PC-3 (cell line): ENCODE measurements at regions not wholly inside any gene's neighbourhood (a gene's known extent, or its start where the extent isn't known, plus 50 kb on each side); places are given as distances from the start of the nearest gene placed in this dataset.

Experiments
- ATAC-seq: fragments of 200-7000 bp; cut with Tn5 transposase; 2 replicates; pipeline ENCODE4 v1.9.1; 2020; ENCODE audit warnings: mild to moderate bottlenecking, moderate library complexity
- BruUV-seq: library from RNA; stranded (reverse); fragments of 400-500 nt; replicated peaks from 2 replicates; lab custom pipeline; 2021; lab: Mats Ljungman, UMichigan
- CTCF ChIA-PET: fragments of 300-600 bp; sonication (Branson Sonifier 250); formaldehyde crosslinking; loops from one replicate; lab custom pipeline; 2022; ENCODE audit warnings: antibody characterized with exemption; lab: Charles Lee
- POLR2A ChIA-PET: fragments of 300-600 bp; sonication (Branson Sonifier 250); formaldehyde crosslinking; loops from one replicate; lab custom pipeline; 2022; ENCODE audit warnings: antibody characterized with exemption; ENCODE audit not compliant: unreplicated experiment; lab: Charles Lee
- DNase-seq: peaks from one replicate; pipeline ENCODE4 v3.0.0-alpha.2; 2015
- H2AFZ ChIP-seq: fragments of 300-600 bp; sonication (generic); 2 replicates; pipeline ENCODE4 v1.6.0; 2016; ENCODE audit warnings: antibody characterized with exemption, low read length
- H3F3A ChIP-seq: fragments of 300-600 bp; sonication (generic); one replicate; pipeline ENCODE4 v1.6.0; 2017; ENCODE audit warnings: antibody characterized with exemption, low read length, control low read depth, mild to moderate bottlenecking; ENCODE audit not compliant: unreplicated experiment
- H3K27ac ChIP-seq: fragments of 300-600 bp; sonication (generic); 2 replicates; pipeline ENCODE4 v1.5.1; 2016; ENCODE audit warnings: mild to moderate bottlenecking, low read length
- H3K27me3 ChIP-seq: fragments of 300-600 bp; sonication (generic); 2 replicates; pipeline ENCODE4 v1.6.1; 2016; ENCODE audit warnings: low read length, mixed read lengths
- H3K36me3 ChIP-seq: fragments of 300-600 bp; sonication (generic); 2 replicates; pipeline ENCODE4 v1.6.1; 2016; ENCODE audit warnings: low read depth, mixed run types, low read length, mixed read lengths
- H3K4me1 ChIP-seq: fragments of 300-600 bp; sonication (generic); 2 replicates; pipeline ENCODE4 v1.5.1; 2016; ENCODE audit warnings: low read length; ENCODE audit not compliant: insufficient read depth
- H3K4me2 ChIP-seq: fragments of 300-600 bp; sonication (generic); 2 replicates; pipeline ENCODE4 v1.6.0; 2016; ENCODE audit warnings: low read length
- H3K4me3 ChIP-seq: fragments of 300-600 bp; sonication (generic); 2 replicates; pipeline ENCODE4 v1.5.1; 2016; ENCODE audit warnings: mild to moderate bottlenecking, low read length, mixed read lengths
- H3K79me2 ChIP-seq: fragments of 300-600 bp; sonication (generic); 2 replicates; pipeline ENCODE4 v1.6.1; 2017; ENCODE audit warnings: low read length, mixed read lengths
- H3K9ac ChIP-seq: fragments of 300-600 bp; sonication (generic); 2 replicates; pipeline ENCODE4 v1.6.0; 2016; ENCODE audit warnings: mild to moderate bottlenecking, low read length
- H3K9me2 ChIP-seq: fragments of 300-600 bp; sonication (generic); replicated peaks from 2 replicates; pipeline ENCODE4 v1.6.1; 2016; ENCODE audit warnings: mixed run types, low read length, mixed read lengths
- H3K9me3 ChIP-seq: fragments of 300-600 bp; sonication (generic); 2 replicates; pipeline ENCODE4 v1.6.1; 2016; ENCODE audit warnings: low read length, mixed read lengths
- H4K20me1 ChIP-seq: fragments of 300-600 bp; sonication (generic); 2 replicates; pipeline ENCODE4 v1.6.1; 2016; ENCODE audit warnings: low read length, mixed read lengths
- EZH2 ChIP-seq: fragments of 300-600 bp; sonication (generic); IDR thresholded peaks from one replicate; pipeline ENCODE4 v1.6.1; 2017; ENCODE audit warnings: antibody characterized with exemption, mild to moderate bottlenecking, low read length; ENCODE audit not compliant: unreplicated experiment
- EZH2phosphoT487 ChIP-seq: fragments of 300-600 bp; sonication (generic); IDR thresholded peaks from 2 replicates; pipeline ENCODE4 v1.6.1; 2018; ENCODE audit warnings: mild to moderate bottlenecking, antibody characterized with exemption, low read length, borderline replicate concordance
- intact Hi-C: fragments of 100-400 bp; cut with micrococcal nuclease; formaldehyde crosslinking; loops from 2 replicates; pipeline ENCODE4 v1.9.0; 2023
- TF ChIP-seq, protein P1 (sequence below): fragments of 300-600 bp; sonication (generic); conservative IDR thresholded peaks from 2 replicates; pipeline ENCODE4 v1.5.1; 2017; ENCODE audit warnings: antibody characterized with exemption, low read depth, mild to moderate bottlenecking, low read length

DNA sequence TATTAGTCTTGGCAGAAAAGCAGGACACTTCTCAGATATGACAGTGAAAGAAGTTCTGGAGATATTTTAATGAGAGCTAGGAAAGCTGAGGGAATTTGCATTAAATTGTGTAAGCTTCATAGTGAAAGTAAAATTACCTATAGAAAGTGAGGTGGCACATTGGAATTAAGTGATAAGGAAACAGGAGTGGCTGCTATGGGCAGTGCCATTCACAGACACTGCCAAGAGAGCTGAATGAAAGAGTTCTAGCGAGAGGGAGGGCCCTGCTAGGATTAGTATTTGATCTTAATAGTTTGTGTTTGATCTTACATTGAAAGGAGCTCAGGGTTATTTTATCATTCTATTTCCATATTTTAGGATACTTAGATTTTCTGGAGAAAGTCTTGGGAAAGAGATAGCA, 351.9 kb downstream of the DDX10 start:
- H3K79me2 ChIP-seq: no peaks in the 10 kb centered on the region
- intact Hi-C loops: no loop called here
- DNase-seq (no peak), ATAC-seq (no peak)
- no peaks in the 10 kb centered on the region for H3F3A ChIP-seq
- H3K9me2 ChIP-seq: peaks cover 9% of the 10 kb centered on the region; the same call in 1 of the 2 replicates
- H4K20me1 ChIP-seq: no peaks in the 10 kb centered on the region
- no peaks in the 10 kb centered on the region for H3K36me3 ChIP-seq
- H2AFZ ChIP-seq: no peak overlapping the region
- H3K4me1 ChIP-seq: peaks cover 17% of the 10 kb centered on the region
- POLR2A ChIA-PET: no interaction called here
- no peak overlapping the region for H3K27ac ChIP-seq
- no peaks in the 10 kb centered on the region for H3K9me3 ChIP-seq
- CTCF ChIA-PET: no interaction called here
- no peak overlapping the region for H3K4me3 ChIP-seq
- TF ChIP-seq EZH2 (no peak), EZH2phosphoT487 (no peak)
- TF ChIP-seq, protein P1, sequence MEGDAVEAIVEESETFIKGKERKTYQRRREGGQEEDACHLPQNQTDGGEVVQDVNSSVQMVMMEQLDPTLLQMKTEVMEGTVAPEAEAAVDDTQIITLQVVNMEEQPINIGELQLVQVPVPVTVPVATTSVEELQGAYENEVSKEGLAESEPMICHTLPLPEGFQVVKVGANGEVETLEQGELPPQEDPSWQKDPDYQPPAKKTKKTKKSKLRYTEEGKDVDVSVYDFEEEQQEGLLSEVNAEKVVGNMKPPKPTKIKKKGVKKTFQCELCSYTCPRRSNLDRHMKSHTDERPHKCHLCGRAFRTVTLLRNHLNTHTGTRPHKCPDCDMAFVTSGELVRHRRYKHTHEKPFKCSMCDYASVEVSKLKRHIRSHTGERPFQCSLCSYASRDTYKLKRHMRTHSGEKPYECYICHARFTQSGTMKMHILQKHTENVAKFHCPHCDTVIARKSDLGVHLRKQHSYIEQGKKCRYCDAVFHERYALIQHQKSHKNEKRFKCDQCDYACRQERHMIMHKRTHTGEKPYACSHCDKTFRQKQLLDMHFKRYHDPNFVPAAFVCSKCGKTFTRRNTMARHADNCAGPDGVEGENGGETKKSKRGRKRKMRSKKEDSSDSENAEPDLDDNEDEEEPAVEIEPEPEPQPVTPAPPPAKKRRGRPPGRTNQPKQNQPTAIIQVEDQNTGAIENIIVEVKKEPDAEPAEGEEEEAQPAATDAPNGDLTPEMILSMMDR: no peak
- H3K27me3 ChIP-seq: no peaks in the 10 kb centered on the region
- no peak overlapping the region for H3K4me2 ChIP-seq
- no peak overlapping the region for H3K9ac ChIP-seq
- BruUV-seq: no TSS peak

DNA sequence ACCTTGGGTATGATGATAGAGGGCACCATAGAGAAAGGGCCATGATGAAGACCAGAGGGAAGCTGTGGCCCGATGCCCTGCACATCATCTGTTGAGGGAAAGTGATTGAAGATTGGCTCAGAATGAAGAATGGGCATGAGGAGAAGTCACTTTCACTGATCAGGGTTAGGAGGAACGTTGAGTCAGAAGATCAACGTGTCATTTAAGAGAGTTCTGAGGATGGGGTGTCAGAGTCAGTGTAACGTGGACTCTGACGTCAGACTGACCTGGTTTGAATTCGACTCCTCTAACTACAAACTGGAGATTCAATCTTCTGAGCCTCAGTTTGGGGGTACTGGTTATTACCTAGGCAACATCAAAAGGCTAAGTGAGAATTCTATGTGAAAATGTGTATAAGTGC, 352.6 kb downstream of the DDX10 start:
- H4K20me1 ChIP-seq: no peaks in the 10 kb centered on the region
- H3K79me2 ChIP-seq: no peaks in the 10 kb centered on the region
- no peak for DNase-seq
- H3K36me3 ChIP-seq: no peaks in the 10 kb centered on the region
- H3K27me3 ChIP-seq: no peaks in the 10 kb centered on the region
- no peak overlapping the region for H3K4me3 ChIP-seq
- H3K27ac ChIP-seq: no peak overlapping the region
- CTCF ChIA-PET: no interaction called here
- H3K4me1 ChIP-seq: peaks cover 17% of the 10 kb centered on the region
- intact Hi-C loops: no loop called here
- H3K4me2 ChIP-seq: no peak overlapping the region
- H3K9me2 ChIP-seq: peaks cover 9% of the 10 kb centered on the region; the same call in 1 of the 2 replicates
- no peaks in the 10 kb centered on the region for H3F3A ChIP-seq
- ATAC-seq: no peak
- POLR2A ChIA-PET: no interaction called here
- H2AFZ ChIP-seq: no peak overlapping the region
- H3K9ac ChIP-seq: no peak overlapping the region
- no TSS peak for BruUV-seq
- no peaks in the 10 kb centered on the region for H3K9me3 ChIP-seq
- TF ChIP-seq EZH2 (no peak), EZH2phosphoT487 (no peak)
- TF ChIP-seq, protein P1: no peak

DNA sequence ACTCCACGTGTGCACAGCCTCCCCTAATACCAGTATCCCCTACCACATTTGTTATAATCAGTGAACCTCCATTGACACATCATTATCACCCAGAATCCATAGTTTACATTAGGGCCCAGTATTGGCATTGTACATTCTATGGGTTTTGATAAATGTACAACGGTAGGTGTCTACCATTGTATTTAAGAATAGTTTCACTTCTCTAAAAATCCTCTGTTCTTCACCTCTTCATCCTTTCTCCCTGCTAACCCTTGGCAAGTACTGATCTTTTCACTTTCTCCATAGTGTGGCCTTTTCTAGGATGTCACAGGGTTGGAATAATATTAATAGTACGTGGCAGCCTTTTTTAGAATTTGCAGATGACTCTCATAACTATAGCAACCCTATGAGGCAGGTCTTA, 353.8 kb downstream of the DDX10 start:
- Histone ChIP-seq H3K27ac (no peak overlapping the region), H3K36me3 (no peaks in the 10 kb centered on the region), H3K9me3 (no peaks in the 10 kb centered on the region), H3F3A (no peaks in the 10 kb centered on the region), H3K79me2 (no peaks in the 10 kb centered on the region), H3K9ac (no peak overlapping the region), H2AFZ (no peak overlapping the region), H3K4me3 (no peak overlapping the region), H4K20me1 (no peaks in the 10 kb centered on the region), H3K9me2 (peaks cover 3% of the 10 kb centered on the region; the same call in 1 of the 2 replicates), H3K27me3 (no peaks in the 10 kb centered on the region), H3K4me1 (peaks cover 17% of the 10 kb centered on the region), H3K4me2 (no peak overlapping the region)
- ChIA-PET POLR2A (no interaction called here), CTCF (no interaction called here)
- TF ChIP-seq, protein P1: no peak
- TF ChIP-seq EZH2phosphoT487: no peak
- TF ChIP-seq EZH2: no peak
- no peak for ATAC-seq
- no peak for DNase-seq
- BruUV-seq: no TSS peak
- intact Hi-C loops: no loop called here
